ENCODE measurements at regions not wholly inside any gene's neighbourhood (a gene's known extent, or its start where the extent isn't known, plus 50 kb on each side); places are given as distances from the start of the nearest gene placed in this dataset.

- CTCF ChIA-PET = no interaction called here
- no peak for DNase-seq (ENCODE audit: extremely low spot score)
- POLR2A ChIA-PET = no interaction called here
- TF ChIP-seq ZNF384 (IDR thresholded peaks at IDR 0.05) (no peak), ELF4 (IDR thresholded peaks at IDR 0.05) (no peak), SUZ12 (IDR thresholded peaks at IDR 0.05) (no peak), LEF1 (IDR thresholded peaks at IDR 0.05; ENCODE audit: borderline replicate concordance) (no peak), FOXK2 (IDR thresholded peaks at IDR 0.05) (no peak), TARDBP (IDR thresholded peaks at IDR 0.05) (no peak), CTBP1 (IDR thresholded peaks at IDR 0.05; ENCODE audit: borderline replicate concordance) (no peak), FOXM1 (IDR thresholded peaks at IDR 0.05; ENCODE audit: borderline replicate concordance) (no peak), L3MBTL2 (conservative IDR thresholded peaks at IDR 0.05) (no peak), ARNT (IDR thresholded peaks at IDR 0.05) (no peak), NFRKB (IDR thresholded peaks at IDR 0.05) (no peak), BHLHE40 (IDR thresholded peaks at IDR 0.05; ENCODE audit: borderline replicate concordance) (no peak), PKNOX1 (IDR thresholded peaks at IDR 0.05) (no peak), HDGF (IDR thresholded peaks at IDR 0.05; ENCODE audit: borderline replicate concordance) (no peak), FOXA1 (IDR thresholded peaks at IDR 0.05) (no peak), SP1 (IDR thresholded peaks at IDR 0.05) (no peak)
Observed at GRCh38 chr3:187833799-187834578, 88.7 kb upstream of the BCL6 start.

GRCh38 chr3:187836823-187837770, 91.8 kb upstream of the BCL6 start:
- CTCF ChIA-PET = no interaction called here
- POLR2A ChIA-PET = no interaction called here
- DNase-seq (ENCODE audit: extremely low spot score) = no peak
- TF ChIP-seq LEF1 (IDR thresholded peaks at IDR 0.05; ENCODE audit: borderline replicate concordance) = no peak
- no peak for TF ChIP-seq PKNOX1 (IDR thresholded peaks at IDR 0.05)
- TF ChIP-seq FOXK2 (IDR thresholded peaks at IDR 0.05) = no peak
- no peak for TF ChIP-seq ARNT (IDR thresholded peaks at IDR 0.05)
- TF ChIP-seq FOXA1 (IDR thresholded peaks at IDR 0.05) = no peak
- TF ChIP-seq BHLHE40 (IDR thresholded peaks at IDR 0.05; ENCODE audit: borderline replicate concordance) = no peak
- no peak for TF ChIP-seq HDGF (IDR thresholded peaks at IDR 0.05; ENCODE audit: borderline replicate concordance)
- no peak for TF ChIP-seq SUZ12 (IDR thresholded peaks at IDR 0.05)
- no peak for TF ChIP-seq FOXM1 (IDR thresholded peaks at IDR 0.05; ENCODE audit: borderline replicate concordance)
- TF ChIP-seq ELF4 (IDR thresholded peaks at IDR 0.05) = no peak
- no peak for TF ChIP-seq TARDBP (IDR thresholded peaks at IDR 0.05)
- no peak for TF ChIP-seq NFRKB (IDR thresholded peaks at IDR 0.05)

- TF ChIP-seq LEF1 (IDR thresholded peaks at IDR 0.05; ENCODE audit: borderline replicate concordance) (no peak), ELF4 (IDR thresholded peaks at IDR 0.05) (no peak), ZNF384 (IDR thresholded peaks at IDR 0.05) (no peak), BHLHE40 (IDR thresholded peaks at IDR 0.05; ENCODE audit: borderline replicate concordance) (no peak), FOXM1 (IDR thresholded peaks at IDR 0.05; ENCODE audit: borderline replicate concordance) (no peak), SUZ12 (IDR thresholded peaks at IDR 0.05) (no peak), CTBP1 (IDR thresholded peaks at IDR 0.05; ENCODE audit: borderline replicate concordance) (no peak), FOXK2 (IDR thresholded peaks at IDR 0.05) (no peak), SP1 (IDR thresholded peaks at IDR 0.05) (no peak), HDGF (IDR thresholded peaks at IDR 0.05; ENCODE audit: borderline replicate concordance) (no peak), TARDBP (IDR thresholded peaks at IDR 0.05) (no peak), PKNOX1 (IDR thresholded peaks at IDR 0.05) (no peak), L3MBTL2 (conservative IDR thresholded peaks at IDR 0.05) (no peak), NFRKB (IDR thresholded peaks at IDR 0.05) (no peak), ARNT (IDR thresholded peaks at IDR 0.05) (no peak), FOXA1 (IDR thresholded peaks at IDR 0.05) (no peak)
- DNase-seq (ENCODE audit: extremely low spot score) = no peak
- CTCF ChIA-PET = no interaction called here
- POLR2A ChIA-PET = no interaction called here
Observed at GRCh38 chr3:187838016-187838540, 92.8 kb upstream of the BCL6 start.

GRCh38 chr3:187839422-187839821, 94.2 kb upstream of the BCL6 start:
- CTCF ChIA-PET = no interaction called here
- DNase-seq (ENCODE audit: extremely low spot score) = no peak
- TF ChIP-seq L3MBTL2 (conservative IDR thresholded peaks at IDR 0.05) (no peak), ZNF384 (IDR thresholded peaks at IDR 0.05) (no peak), CTBP1 (IDR thresholded peaks at IDR 0.05; ENCODE audit: borderline replicate concordance) (no peak), BHLHE40 (IDR thresholded peaks at IDR 0.05; ENCODE audit: borderline replicate concordance) (no peak), TARDBP (IDR thresholded peaks at IDR 0.05) (no peak), ELF4 (IDR thresholded peaks at IDR 0.05) (no peak), FOXM1 (IDR thresholded peaks at IDR 0.05; ENCODE audit: borderline replicate concordance) (no peak), HDGF (IDR thresholded peaks at IDR 0.05; ENCODE audit: borderline replicate concordance) (no peak), SP1 (IDR thresholded peaks at IDR 0.05) (no peak), ARNT (IDR thresholded peaks at IDR 0.05) (no peak), PKNOX1 (IDR thresholded peaks at IDR 0.05) (no peak), LEF1 (IDR thresholded peaks at IDR 0.05; ENCODE audit: borderline replicate concordance) (no peak), FOXA1 (IDR thresholded peaks at IDR 0.05) (no peak), NFRKB (IDR thresholded peaks at IDR 0.05) (no peak), FOXK2 (IDR thresholded peaks at IDR 0.05) (no peak), SUZ12 (IDR thresholded peaks at IDR 0.05) (no peak)
- POLR2A ChIA-PET = no interaction called here

Data from HEK293T (cell line).